Right kidney (tissue), 1 donor: ENCODE measurements at regions not wholly inside any gene's neighbourhood (a gene's known extent, or its start where the extent isn't known, plus 50 kb on each side); places are given as distances from the start of the nearest gene placed in this dataset.
A peak's percentile ranks its signal among the peaks of the same experiment; 100 is the strongest.
"Not testable (repeated sequence)": the region's sequence is repeated elsewhere in the genome, so short reads cannot be mapped to it uniquely, and the experiment has no call there.

Source experiments
- DNase-seq: peaks from one replicate; pipeline ENCODE4 v3.0.0-alpha.2; 2016

DNA sequence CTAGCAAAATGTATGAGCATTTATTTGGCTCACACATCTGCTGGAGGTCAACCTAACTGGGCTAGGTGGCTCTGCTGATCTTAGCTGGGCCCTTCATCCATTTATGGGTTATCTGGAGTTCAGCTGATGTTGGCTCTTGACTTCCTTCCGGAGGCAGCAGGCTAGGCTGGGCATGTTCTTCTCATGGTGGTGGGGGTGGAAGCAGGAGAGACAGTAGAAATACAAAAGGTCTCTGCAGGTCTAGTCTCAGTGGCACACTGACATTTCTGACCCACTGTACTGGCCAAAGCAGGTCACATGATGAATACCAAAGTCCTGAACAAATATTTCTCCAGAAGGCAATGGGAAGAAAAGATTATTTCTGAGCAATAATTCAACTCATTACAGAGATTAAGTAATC lies 334.6 kb downstream of the CRPPA start:
- DNase-seq = no peak

DNA sequence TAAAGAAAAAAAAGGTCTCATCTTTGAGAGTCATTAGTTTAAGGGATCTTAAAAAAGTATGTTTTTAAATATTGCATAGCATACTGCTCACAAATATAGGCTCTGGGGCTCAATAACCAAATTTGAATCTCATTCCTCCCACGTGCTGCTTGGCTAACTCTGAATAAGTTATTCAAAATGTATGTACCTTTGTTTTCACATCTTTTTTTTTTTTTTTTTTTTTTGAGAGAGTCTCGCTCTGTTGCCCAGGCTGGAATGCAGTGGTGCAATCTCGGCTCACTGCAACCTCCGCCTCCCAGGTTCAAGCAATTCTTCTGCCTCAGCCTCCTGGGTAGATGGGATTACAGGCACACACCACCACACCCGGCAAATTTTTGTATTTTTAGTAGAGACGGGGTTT lies 335.6 kb downstream of the CRPPA start:
- not testable (repeated sequence) for DNase-seq

DNA sequence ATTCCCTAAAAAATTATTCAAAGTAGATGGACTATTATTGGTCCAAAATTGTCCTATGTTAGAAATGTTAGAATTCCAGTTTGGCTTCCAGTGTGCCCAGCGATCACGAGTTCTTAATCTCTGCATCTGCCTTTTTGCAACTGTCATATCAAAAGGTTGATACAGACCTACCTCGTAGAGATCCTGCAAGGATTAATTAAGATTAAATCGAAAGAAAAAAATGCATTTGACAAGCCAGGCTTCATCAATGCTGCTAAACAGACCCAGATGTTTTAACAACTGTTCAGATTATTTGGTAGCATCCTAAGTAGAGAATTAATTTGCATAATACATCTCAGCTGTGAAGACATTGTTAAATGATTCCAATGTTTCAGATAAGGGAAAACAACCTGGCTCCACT lies 336.5 kb downstream of the CRPPA start:
- DNase-seq = no peak

DNA sequence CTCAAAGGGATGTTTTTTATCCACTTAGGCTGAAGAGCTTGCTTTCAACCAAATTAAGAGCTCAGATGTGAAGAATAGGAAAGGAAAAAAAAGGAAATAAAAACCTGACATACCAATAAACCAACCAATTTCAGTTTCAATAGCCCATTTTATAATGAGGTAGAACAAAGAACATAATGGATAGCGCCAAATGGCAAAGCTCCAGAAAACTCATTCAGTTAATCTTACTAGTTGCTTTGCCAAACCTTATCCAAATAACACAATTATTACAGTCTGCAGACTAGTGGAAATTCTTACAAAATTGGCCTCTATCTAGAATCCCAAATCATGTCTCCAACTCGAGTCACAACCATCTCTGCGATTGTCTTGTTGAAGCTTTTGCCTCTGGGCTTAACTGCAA lies 337.0 kb downstream of the CRPPA start:
- DNase-seq = no peak

DNA sequence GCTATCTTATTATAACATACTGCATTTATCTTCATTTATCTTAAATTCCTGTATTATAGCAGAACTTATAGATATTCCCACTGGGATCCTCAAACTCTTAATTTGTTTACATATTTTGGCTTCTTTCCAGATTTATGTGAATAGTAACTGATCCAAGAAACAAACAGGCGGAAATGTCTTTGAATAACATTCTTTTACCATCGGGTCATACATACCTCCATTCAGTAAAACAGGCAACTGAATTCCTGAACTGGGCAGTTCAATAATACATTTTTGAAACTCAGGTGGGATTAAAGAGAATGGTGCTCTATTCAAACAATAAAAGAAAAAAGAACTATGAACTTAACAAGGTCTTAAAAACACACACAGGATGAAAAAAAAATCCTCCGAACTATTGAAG lies 337.4 kb downstream of the CRPPA start:
- no peak for DNase-seq

DNA sequence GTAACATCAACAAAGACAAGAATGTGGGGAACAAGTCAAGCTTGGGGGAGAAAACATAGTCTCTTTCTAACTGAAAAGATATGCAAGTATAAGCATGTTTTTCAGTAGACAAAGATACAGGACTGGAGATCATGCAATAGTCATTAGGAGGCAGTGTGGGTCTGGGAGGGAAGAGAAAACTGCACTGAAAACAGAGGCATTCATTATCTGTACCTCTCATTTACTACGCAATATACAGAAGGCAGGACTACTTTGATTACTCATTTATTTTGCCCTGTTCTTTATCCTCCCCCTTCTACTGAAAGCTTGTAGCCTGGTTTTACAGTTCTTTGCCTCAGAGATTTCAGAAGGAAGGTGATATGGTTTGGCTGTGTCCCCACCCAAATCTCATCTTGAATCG lies 341.2 kb downstream of the CRPPA start:
- DNase-seq = no peak

DNA sequence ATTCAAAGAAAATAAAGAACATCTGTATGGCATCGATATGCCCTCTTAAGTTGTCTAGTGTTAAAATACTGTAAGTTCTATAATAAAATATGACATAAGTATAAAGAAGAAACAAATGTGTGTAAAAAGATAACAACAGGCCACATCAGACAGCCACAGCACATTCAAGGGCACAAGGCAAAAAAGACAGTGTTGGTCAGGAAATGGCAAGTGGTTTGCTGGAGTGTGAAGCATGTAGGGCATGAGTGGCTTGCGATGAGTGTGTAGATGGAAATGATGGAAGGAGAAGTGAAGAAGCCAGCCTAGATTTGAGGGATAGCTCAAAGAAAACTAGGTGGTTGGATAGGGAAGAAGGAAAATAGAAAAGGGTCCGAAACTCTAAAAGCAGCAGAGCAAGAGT lies 341.6 kb downstream of the CRPPA start:
- DNase-seq = no peak

DNA sequence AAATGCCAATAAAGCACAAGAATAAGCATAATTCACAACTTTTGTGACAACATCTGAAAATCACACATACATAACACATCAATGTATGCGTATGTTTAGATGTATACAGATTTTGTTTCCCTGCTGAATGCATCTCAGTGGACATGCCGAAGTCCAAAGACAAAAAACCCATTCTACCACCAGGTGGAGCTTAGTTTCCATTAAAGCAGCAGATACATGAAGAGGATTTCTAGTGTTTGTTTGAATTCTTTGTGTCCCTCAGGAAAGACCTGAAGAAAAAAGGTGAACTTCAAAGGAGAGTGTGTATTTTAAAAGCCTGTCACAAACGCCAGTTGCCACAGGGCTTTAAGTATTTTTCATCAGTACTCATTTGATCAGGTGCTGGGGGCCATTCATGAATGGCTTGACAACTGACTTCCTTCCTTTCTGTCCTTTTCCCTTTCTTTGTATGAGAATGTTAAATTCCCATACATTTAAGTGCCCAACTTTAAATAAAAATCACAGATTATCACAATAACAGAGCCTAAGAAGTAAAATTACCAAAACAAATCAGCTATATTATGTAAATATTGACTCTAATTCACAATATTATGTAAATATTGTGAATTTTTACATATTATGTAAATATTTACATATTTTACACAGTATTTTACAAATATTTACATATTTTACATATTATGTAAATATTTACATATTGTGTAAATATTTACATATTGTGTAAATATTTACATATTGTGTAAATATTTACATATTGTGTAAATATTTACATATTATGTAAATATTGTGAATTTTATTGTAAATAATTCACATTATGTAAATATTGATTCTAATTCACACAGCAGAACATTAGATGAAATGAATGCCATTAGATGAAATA lies 343.0 kb downstream of the CRPPA start:
- peak; percentile 51 for DNase-seq

DNA sequence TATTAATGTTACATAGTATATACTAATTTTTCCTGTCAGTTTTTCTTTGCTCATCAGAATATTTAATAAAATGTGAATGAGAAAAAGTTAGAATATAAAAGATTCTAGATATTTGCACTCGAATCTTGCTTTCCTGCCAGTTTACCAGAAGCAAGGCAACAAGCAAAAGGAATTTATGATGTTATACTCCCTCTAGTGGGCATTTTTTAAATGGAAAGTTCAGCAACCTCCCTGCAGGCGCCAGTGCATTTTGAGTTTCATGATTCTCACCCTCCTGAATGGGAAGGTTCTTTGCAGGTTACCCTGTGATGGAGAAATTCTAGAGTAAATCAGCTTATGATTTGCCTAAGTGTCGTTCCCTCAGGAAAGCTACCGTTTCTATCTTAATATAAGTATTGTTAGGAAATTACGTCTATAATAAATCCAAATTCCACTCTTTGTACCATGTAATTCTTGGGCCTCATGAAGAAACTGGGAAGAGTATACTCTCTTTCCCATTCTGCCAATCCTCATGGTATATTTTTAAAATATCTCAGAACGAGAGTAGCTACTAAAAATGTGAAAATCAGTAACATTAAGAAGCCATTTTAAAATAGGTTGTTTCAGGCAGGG lies 350.0 kb downstream of the CRPPA start:
- DNase-seq = peak; percentile 40

DNA sequence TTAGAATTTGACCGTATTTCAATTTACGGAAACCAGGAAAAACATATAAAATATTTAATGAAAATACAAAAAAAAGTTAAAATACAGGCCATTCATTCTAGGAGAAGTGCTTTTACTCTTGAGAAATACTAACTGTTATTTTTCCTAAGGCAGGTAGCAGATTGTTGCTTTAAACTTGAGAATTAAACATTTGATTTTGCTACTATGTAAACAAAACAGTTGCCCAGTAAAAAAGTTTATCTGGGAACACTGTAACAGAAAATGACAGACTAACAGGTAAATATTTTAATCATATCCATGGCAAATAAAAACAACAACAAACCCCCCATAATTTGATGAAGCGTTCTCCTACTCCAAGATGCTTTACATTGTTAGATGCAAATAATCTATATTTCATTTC lies 350.5 kb downstream of the CRPPA start:
- no peak for DNase-seq

DNA sequence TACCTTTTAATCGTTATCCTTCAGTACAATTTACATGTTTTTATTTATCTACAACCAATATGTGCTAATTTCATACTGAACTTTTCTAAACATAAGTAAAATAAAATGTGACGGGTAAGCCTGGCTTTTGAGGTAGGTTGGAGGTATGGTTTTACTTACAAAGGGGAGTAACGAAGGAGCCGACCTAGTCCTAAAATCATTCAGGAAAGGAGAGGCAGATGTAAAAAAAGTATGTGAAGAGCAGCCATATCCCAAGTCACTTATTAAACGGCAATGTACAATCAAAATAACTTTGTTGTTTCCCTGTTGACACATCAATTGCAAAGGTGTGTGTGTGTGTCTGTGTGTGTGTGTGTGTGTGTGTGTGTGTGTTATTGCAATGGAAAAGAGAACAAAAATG lies 351.3 kb downstream of the CRPPA start:
- DNase-seq = no peak

DNA sequence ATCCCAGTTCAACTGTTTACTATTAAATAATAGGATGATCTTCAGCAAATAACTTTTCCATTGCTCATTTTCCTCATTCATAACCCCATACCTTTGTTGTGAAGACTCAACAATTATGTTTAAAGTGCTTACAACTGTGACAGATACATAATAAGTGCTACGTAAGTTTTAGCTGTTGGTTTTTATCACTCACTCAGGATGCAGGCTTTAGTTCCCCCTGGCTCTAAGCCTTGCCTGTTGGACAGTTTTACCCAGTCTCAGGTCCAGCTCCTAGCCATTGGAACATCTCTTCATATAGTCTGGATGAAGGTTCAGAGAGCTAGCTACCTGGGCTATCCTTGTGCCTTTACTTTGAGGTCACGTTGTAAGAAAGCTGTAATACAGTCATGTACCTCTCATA lies 353.2 kb downstream of the CRPPA start:
- DNase-seq = no peak

DNA sequence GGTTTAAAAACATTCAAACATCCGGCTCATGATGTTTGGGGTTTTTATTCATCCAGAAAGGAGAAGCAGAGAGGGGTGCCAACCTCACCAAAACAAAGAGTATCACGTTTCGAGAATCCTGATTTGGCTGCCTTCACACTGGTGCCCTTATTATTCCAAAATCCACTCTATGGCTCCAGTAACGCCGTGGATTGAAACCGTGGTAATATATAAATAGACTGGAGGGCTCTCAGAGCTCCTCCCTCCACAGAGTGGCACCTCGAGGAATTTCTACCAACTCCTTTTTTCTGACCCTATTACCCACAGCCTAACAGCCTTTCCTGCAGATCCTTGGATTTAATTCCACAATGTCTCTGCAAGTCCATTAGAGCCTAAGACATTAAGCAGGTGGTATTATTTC lies 353.6 kb downstream of the CRPPA start:
- no peak for DNase-seq

DNA sequence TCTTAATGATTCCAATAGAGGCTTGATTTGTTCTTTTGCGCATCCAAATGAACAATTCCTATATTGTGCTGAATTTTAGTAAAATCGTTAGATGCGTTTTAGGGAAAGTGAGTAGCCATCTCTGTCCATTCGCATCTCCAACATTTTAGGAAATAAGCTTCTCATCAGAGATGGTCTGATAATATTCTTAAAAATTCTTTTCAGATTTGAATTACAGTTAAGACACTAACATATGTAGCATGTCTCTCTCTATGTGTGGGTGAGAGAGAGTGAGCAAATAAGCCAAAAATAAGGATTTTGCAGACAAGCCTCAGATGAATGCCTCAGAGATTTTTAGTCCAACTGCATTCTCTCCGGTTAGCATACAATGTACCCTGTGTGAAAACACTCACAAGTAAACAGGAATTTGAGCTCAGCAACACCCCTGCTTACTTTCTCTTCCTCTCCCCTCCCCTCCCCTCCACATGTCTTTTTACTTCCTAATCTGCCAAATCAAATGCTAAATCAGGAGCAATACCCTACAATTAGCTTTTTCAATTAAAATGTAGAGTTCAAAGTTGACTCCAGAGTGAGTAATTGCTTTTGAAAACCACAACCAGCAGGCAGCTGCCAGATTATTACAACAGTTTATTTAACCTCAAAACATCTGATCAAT lies 354.4 kb downstream of the CRPPA start:
- no peak for DNase-seq

DNA sequence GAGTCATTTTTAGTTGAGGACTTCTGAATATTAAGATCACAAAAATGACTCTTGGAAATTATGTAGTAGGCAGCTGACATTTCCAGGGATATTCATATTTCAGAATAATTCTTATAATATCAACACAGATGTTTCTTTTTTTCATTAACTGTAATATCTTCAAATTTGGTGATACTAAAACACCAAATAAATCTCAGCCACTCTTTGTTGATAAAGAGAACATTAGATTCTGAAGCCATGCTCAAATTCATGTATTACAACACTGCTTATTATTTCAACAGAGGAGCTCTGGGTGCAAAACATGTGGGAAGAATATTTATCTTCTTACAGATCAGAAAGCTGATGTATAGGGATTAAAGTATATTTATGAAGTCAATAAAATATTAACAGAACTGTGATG lies 355.4 kb downstream of the CRPPA start:
- no peak for DNase-seq

DNA sequence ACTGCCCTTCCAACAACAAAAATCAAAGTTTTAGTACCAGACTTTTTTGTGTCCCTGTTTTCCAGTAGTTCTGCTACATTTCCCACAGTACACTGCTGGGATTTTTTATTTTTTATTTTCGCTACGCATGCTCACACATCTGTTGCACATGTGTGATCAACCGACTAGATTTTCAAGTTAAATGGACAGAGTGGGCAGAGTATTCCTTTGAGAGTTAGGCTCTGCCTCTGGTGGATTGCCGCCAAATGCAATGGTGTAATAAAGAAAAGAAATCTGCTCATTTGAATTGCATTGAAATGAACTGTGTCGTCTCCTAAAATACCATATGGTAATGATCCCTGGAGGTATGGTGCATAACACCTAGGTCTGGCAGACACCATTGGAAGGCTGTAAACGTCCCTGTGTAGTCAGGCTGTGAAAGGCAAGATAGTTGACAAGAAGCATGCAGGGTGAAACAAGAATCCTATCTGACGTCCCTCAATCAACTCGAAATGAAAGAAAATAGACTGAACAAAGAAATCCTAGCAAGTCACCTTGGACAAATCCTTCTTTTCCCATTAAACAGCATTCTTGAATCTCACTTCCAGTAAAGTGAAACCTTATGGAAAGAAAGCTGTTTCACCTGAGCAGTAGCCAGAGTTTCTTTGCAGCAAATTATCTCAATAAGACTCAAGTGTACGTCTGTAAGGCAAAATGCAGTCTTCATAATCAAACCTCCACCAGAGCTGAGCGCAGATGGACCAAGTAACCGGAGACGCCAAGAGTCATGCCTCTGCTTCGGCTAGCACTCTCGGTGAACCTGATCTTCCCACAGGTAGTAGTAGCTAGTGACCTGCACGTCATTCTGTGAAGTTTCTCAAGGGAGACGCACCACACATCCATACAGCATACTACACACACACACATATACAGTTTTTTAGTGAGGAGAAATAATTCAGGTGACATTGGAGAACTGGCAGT lies 357.3 kb downstream of the CRPPA start:
- no peak for DNase-seq

DNA sequence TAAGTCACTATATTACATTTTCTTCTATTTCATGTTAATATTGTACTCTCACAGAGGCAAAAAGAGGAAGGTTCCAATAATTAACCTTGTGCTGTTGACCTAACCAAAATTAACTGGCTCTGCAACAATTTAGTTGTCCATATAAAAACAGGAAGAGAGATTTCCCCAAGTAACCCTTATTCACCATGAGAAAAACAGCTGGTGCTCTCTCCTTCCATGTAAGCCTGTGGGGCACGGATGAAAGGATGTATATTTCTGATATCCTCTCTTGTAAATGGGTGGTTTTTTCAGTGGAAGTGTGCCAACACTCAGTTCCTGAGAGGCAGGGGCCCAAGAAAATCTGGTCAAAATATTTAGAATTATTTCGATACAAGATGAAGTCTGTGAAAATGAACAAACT lies 358.1 kb downstream of the CRPPA start:
- no peak for DNase-seq

DNA sequence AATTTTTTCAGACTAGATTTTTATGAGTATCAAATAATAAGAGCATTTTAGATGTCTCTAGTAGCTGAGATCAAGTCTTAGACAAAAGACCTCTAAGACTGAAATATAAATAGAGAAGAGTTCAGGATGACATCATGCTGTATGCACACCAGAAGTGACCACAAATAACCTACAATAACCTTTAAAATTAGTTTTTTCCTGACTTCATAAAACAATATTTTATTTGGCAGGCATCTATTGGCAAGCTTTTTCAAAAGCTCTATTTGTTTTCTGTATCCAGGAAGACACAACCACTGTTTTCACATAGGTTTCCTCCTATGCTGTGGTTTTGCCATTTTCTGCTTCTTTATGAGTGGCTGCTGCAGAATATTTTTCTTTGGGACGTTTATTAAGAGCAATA lies 359.1 kb downstream of the CRPPA start:
- DNase-seq = no peak

DNA sequence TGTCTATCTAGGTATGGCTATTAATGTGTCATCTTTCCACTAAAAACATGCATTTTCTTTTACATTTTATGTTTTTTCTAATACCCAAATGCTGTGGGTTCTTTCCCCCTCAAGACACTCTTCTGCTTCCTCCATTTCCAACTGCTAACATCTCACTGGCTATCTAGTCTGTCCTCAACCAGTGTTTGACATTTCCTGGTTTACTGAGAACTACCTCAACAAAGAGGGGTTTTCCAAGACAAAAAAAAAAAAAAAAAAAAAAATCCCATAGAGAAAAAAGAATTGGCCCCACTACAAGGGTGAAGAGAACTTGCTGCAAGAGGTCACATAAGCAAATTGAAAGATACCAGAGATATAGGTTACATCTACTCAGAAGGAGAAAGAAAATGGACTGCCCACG lies 359.7 kb downstream of the CRPPA start:
- no peak for DNase-seq

DNA sequence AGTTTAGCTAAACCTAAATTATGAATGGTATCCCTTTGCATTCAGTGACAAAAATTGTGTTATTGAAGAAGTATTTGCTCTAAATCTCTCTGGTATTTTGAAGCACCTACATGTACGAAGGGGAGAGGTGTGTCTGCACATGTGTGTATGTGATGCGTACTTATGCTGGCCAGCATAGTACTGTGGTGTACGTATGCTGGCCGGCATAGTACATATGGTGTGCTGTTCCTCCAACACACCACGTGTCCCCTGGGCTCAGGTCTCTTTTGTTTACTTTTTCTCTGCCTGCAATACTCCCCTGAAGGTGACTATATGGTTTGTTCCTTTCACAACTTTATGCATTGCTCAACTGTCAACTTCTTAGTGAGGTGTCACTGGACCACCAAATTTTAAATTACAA lies 360.3 kb downstream of the CRPPA start:
- no peak for DNase-seq

DNA sequence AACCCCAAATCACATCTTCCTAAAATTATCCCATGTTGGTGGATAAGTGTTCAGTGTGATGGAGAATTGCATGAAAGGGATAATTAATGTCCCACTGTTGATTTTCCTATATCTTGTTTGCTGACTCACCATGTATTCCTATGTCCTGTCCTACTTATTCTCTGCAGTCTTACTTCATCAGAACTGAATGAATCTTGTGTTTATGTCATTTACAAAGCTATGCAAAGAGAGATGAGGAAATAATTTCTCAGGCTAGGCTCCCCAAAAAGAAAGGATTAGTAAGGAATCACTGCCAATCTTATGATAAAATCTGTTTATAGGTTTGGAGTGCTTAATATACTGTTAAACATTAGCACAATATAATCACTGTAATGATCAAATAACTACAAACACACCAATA lies 360.8 kb downstream of the CRPPA start:
- DNase-seq = no peak

DNA sequence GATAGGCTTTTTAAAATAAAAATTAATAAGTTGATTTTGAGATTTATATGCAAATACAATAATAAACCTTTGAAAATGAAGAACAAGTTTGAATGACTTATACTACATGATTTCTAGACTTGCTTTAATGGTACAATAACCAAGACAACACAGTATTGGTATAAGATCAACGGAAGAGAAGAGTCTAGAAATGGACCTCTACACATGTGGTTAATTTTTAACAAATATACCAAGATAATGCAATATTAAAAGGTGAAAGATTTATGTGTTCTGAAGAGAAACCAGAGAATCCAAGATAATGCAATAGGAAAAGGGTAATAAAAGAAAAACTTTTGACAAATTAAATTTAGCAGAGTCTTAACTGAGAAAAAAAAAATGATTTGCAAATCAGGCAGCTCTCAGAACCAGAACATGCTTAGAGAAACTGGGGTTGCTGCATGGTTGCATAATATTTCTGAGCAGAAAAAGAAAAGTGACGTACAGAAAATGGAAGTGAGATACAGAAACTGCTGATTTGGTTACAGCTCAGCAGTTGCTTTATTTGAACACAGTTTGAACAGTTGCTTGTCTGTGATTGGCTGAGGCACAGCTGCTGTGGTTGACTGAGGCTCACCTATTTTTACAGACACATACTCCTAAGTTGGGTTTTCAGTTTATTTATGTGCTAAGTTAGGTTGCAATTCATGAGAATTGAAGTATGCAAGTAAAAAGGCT lies 365.9 kb downstream of the CRPPA start:
- DNase-seq = no peak
